Mesenchymal stem cell (in vitro differentiated cells and primary cell): ENCODE measurements at regions not wholly inside any gene's neighbourhood (a gene's known extent, or its start where the extent isn't known, plus 50 kb on each side); places are given as distances from the start of the nearest gene placed in this dataset.
A peak's percentile ranks its signal among the peaks of the same experiment; 100 is the strongest.

Experiments
- DNase-seq: peaks from one replicate; pipeline ENCODE4 v3.0.0-alpha.2; 2013
- H2AFZ ChIP-seq: one replicate; pipeline ENCODE4 v1.6.1; 2013; ENCODE audit warnings: low read depth, mild to moderate bottlenecking, control low read depth, inconsistent platforms, low read length, moderate library complexity
- H2AK5ac ChIP-seq: 2 replicates; pipeline ENCODE4 v1.6.1; 2013; ENCODE audit warnings: low read length, moderate library complexity, mild to moderate bottlenecking, inconsistent platforms; ENCODE audit not compliant: severe bottlenecking
- H2BK120ac ChIP-seq: one replicate; pipeline ENCODE4 v1.6.1; 2013; ENCODE audit warnings: low read depth, mild to moderate bottlenecking, inconsistent platforms, low read length, moderate library complexity
- H2BK12ac ChIP-seq, 2 experiments: one replicate each; pipeline ENCODE4 v1.6.1; 2013; ENCODE audit warnings: inconsistent platforms in 2 of 2, low read length in 2 of 2, mild to moderate bottlenecking in 2 of 2, moderate library complexity in 2 of 2, control low read depth in 1 of 2
- H2BK15ac ChIP-seq: one replicate; pipeline ENCODE4 v1.6.1; 2013; ENCODE audit warnings: mild to moderate bottlenecking, low read depth, inconsistent platforms; ENCODE audit not compliant: poor library complexity, severe bottlenecking
- H2BK5ac ChIP-seq: 2 replicates; pipeline ENCODE4 v1.6.1; 2013; ENCODE audit warnings: low read depth, mild to moderate bottlenecking, low read length, control low read depth, inconsistent platforms; ENCODE audit not compliant: poor library complexity, severe bottlenecking
- H3K14ac ChIP-seq, 2 experiments: one replicate each; pipeline ENCODE4 v1.6.1; 2013; ENCODE audit warnings: inconsistent platforms in 2 of 2, low read length in 2 of 2, control low read depth in 1 of 2, mild to moderate bottlenecking in 1 of 2, moderate library complexity in 1 of 2
- H3K18ac ChIP-seq, 2 experiments: one replicate each; pipeline ENCODE4 v1.6.1; 2013; ENCODE audit warnings: inconsistent platforms in 2 of 2, low read length in 2 of 2, control low read depth in 1 of 2, low read depth in 1 of 2, mild to moderate bottlenecking in 1 of 2
- H3K23ac ChIP-seq, 2 experiments: one replicate each; pipeline ENCODE4 v1.6.1; 2013; ENCODE audit warnings: inconsistent platforms in 2 of 2, low read length in 2 of 2, mild to moderate bottlenecking in 2 of 2, moderate library complexity in 2 of 2, control low read depth in 1 of 2
- H3K27ac ChIP-seq: 2 replicates; pipeline ENCODE4 v1.5.1; 2013; ENCODE audit warnings: mild to moderate bottlenecking, moderate library complexity, low read length, control low read depth, inconsistent platforms; ENCODE audit not compliant: poor library complexity, severe bottlenecking
- H3K27me3 ChIP-seq, 2 experiments: 2 replicates each; pipeline versions ENCODE4 v1.6.1 to v1.7.0; 2013; ENCODE audit warnings: low read length in 2 of 2, mild to moderate bottlenecking in 2 of 2, moderate library complexity in 2 of 2, control low read depth in 1 of 2, inconsistent platforms in 1 of 2; ENCODE audit not compliant: control insufficient read depth in 1 of 2, insufficient read depth in 1 of 2
- H3K36me3 ChIP-seq, 2 experiments: 2 replicates each; pipeline versions ENCODE4 v1.6.1 to v1.7.0; 2013; ENCODE audit warnings: low read length in 2 of 2, control low read depth in 1 of 2, inconsistent platforms in 1 of 2, low read depth in 1 of 2, mild to moderate bottlenecking in 1 of 2; ENCODE audit not compliant: insufficient read depth in 2 of 2, control insufficient read depth in 1 of 2
- H3K4ac ChIP-seq, 2 experiments: one replicate each; pipeline ENCODE4 v1.6.1; 2013; ENCODE audit warnings: inconsistent platforms in 2 of 2, low read length in 2 of 2, mild to moderate bottlenecking in 2 of 2, moderate library complexity in 2 of 2, control low read depth in 1 of 2, low read depth in 1 of 2
- H3K4me1 ChIP-seq: 2 replicates; pipeline ENCODE4 v1.6.1; 2013; ENCODE audit warnings: low read depth, low read length, control low read depth; ENCODE audit not compliant: control insufficient read depth, insufficient read depth
- H3K4me2 ChIP-seq: 2 replicates; pipeline ENCODE4 v1.6.1; 2013; ENCODE audit warnings: low read length, mild to moderate bottlenecking, inconsistent platforms; ENCODE audit not compliant: poor library complexity, severe bottlenecking
- H3K4me3 ChIP-seq, 2 experiments: 2 replicates each; pipeline versions ENCODE4 v1.5.1 to v1.7.0; 2013; ENCODE audit warnings: low read length in 2 of 2, mild to moderate bottlenecking in 2 of 2, control low read depth in 1 of 2, low read depth in 1 of 2; ENCODE audit not compliant: insufficient read depth in 1 of 2
- H3K79me1 ChIP-seq: replicated peaks from 2 replicates; pipeline ENCODE4 v1.6.1; 2013; ENCODE audit warnings: mild to moderate bottlenecking, control low read depth, low read length, inconsistent platforms; ENCODE audit not compliant: poor library complexity, severe bottlenecking
- H3K9ac ChIP-seq: 2 replicates; pipeline ENCODE4 v1.7.0; 2013; ENCODE audit warnings: mild to moderate bottlenecking, low read length, moderate library complexity
- H3K9me3 ChIP-seq: 2 replicates; pipeline ENCODE4 v1.7.0; 2013; ENCODE audit warnings: mild to moderate bottlenecking, low read length; ENCODE audit not compliant: control insufficient read depth
- H4K8ac ChIP-seq: one replicate; pipeline ENCODE4 v1.6.1; 2013; ENCODE audit warnings: inconsistent platforms, mild to moderate bottlenecking, low read length, moderate library complexity
- H4K91ac ChIP-seq: one replicate; pipeline ENCODE4 v1.6.1; 2013; ENCODE audit warnings: mild to moderate bottlenecking, low read length, inconsistent platforms
- WGBS: methylation state at CpG from one replicate; pipeline ENCODE4 v1.1.7; 2013; ENCODE audit warnings: mixed read lengths; 5-methylcytosine and 5-hydroxymethylcytosine counted together

- no peak overlapping the region for H3K18ac ChIP-seq
- no peak overlapping the region for H4K91ac ChIP-seq
- H4K8ac ChIP-seq, result no peak overlapping the region
- 94% methylated on average over 5 of the region's 6 CpGs for WGBS
- H2BK120ac ChIP-seq, result no peak overlapping the region
- H3K4ac ChIP-seq, result no peak overlapping the region
- no peak overlapping the region for H2AFZ ChIP-seq
- H3K36me3 ChIP-seq, result no peaks in the 10 kb centered on the region
- H2AK5ac ChIP-seq, result no peak overlapping the region
- H3K4me1 ChIP-seq, result no peaks in the 10 kb centered on the region
- no peak overlapping the region for H2BK5ac ChIP-seq
- no peak overlapping the region for H3K23ac ChIP-seq
- DNase-seq, result no peak
- no peaks in the 10 kb centered on the region for H3K9me3 ChIP-seq
- no peak overlapping the region for H2BK12ac ChIP-seq
- no peak overlapping the region for H3K27ac ChIP-seq
- no peak overlapping the region for H3K4me3 ChIP-seq
- no peak overlapping the region for H3K9ac ChIP-seq
- no peak overlapping the region for H3K4me2 ChIP-seq
- no peaks in the 10 kb centered on the region for H3K79me1 ChIP-seq
- no peaks in the 10 kb centered on the region for H3K27me3 ChIP-seq
- no peak overlapping the region for H3K14ac ChIP-seq
- H2BK15ac ChIP-seq, result no peak overlapping the region
Observed at GRCh38 chr6:148247386-148248063, 95.1 kb upstream of the SASH1 start.

- Histone ChIP-seq H4K8ac (peak overlapping the region; percentile 41), H2BK15ac (no peak overlapping the region), H3K27me3 (no peaks in the 10 kb centered on the region), H2AK5ac (no peak overlapping the region), H3K23ac (no peak overlapping the region), H3K9me3 (no peaks in the 10 kb centered on the region), H3K4me2 (no peak overlapping the region), H3K9ac (no peak overlapping the region), H3K27ac (no peak overlapping the region), H3K14ac (no peak overlapping the region), H2AFZ (no peak overlapping the region), H3K79me1 (no peaks in the 10 kb centered on the region), H2BK120ac (no peak overlapping the region), H2BK12ac (no peak overlapping the region), H3K36me3 (no peaks in the 10 kb centered on the region), H4K91ac (no peak overlapping the region), H3K4me1 (no peaks in the 10 kb centered on the region), H3K4me3 (no peak overlapping the region), H3K4ac (no peak overlapping the region), H2BK5ac (no peak overlapping the region), H3K18ac (peak overlapping the region in 1 of 2 experiments; percentile 41)
- 92% methylated on average over 6 of the region's 6 CpGs for WGBS
- DNase-seq, result no peak
Observed at GRCh38 chr6:148249160-148249559, 93.5 kb upstream of the SASH1 start.

GRCh38 chr6:148249679-148250375, 92.8 kb upstream of the SASH1 start:
- no peak overlapping the region for H2BK15ac ChIP-seq
- H3K18ac ChIP-seq, result no peak overlapping the region
- H3K36me3 ChIP-seq, result no peaks in the 10 kb centered on the region
- no peak overlapping the region for H3K9ac ChIP-seq
- H3K4ac ChIP-seq, result no peak overlapping the region
- no peaks in the 10 kb centered on the region for H3K9me3 ChIP-seq
- H4K8ac ChIP-seq, result no peak overlapping the region
- no peak overlapping the region for H3K27ac ChIP-seq
- no peak overlapping the region for H2AFZ ChIP-seq
- H3K4me3 ChIP-seq, result no peak overlapping the region
- no peak overlapping the region for H3K14ac ChIP-seq
- H2BK120ac ChIP-seq, result no peak overlapping the region
- H3K4me2 ChIP-seq, result no peak overlapping the region
- H3K27me3 ChIP-seq, result no peaks in the 10 kb centered on the region
- H2BK12ac ChIP-seq, result no peak overlapping the region
- H2BK5ac ChIP-seq, result no peak overlapping the region
- no peak overlapping the region for H3K23ac ChIP-seq
- DNase-seq, result no peak
- no peaks in the 10 kb centered on the region for H3K4me1 ChIP-seq
- 74% methylated on average over 2 of the region's 5 CpGs for WGBS
- H3K79me1 ChIP-seq, result no peaks in the 10 kb centered on the region
- no peak overlapping the region for H4K91ac ChIP-seq
- no peak overlapping the region for H2AK5ac ChIP-seq

GRCh38 chr6:148250975-148251685, 91.5 kb upstream of the SASH1 start:
- no peak overlapping the region for H3K4ac ChIP-seq
- H3K4me3 ChIP-seq, result no peak overlapping the region
- H3K4me2 ChIP-seq, result no peak overlapping the region

More at GRCh38 chr6:148250975-148251685, 91.5 kb upstream of the SASH1 start:
- Histone ChIP-seq H3K79me1 (no peaks in the 10 kb centered on the region), H3K27ac (no peak overlapping the region), H2AFZ (no peak overlapping the region), H2BK15ac (no peak overlapping the region), H4K91ac (no peak overlapping the region), H3K18ac (no peak overlapping the region), H2BK120ac (no peak overlapping the region), H3K23ac (no peak overlapping the region), H2AK5ac (no peak overlapping the region), H3K9ac (peak overlapping the region; percentile 34), H3K14ac (no peak overlapping the region), H4K8ac (no peak overlapping the region), H3K27me3 (no peaks in the 10 kb centered on the region), H3K36me3 (no peaks in the 10 kb centered on the region), H3K9me3 (no peaks in the 10 kb centered on the region), H2BK12ac (no peak overlapping the region), H3K4me1 (no peaks in the 10 kb centered on the region), H2BK5ac (no peak overlapping the region)
- DNase-seq, result peak; percentile 57
- WGBS, result 68% methylated on average over 4 of the region's 4 CpGs
